ENCODE measurements at regions not wholly inside any gene's neighbourhood (a gene's known extent, or its start where the extent isn't known, plus 50 kb on each side); places are given as distances from the start of the nearest gene placed in this dataset.

DNA sequence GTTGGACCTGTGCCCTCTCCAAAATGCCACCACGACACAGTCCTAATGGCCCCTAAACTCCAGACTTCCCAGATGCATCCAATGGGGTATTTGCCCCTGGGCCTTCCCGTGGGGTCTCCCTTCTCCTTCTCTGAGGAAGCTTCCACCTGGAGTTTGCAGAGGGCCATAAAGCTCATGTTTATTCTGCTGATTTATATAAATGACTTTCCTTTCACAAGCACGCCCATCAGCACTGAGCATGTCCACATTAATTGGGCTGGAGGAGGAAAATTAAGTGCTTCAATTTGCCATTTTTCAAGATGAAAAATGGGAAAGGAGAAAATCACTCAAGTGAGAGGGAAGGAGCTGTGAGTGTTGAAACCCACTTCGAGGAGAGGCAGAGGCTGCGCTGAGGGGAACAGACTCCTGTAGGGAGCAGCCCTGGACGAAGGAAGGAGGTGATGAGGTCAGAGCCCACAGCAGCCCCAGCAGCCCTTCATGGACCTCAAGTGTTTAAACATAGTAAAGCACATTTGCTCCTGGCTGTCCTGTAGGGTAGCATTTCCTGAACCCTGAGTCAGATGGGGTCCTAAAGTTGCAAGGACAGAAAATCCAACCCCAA is 434.9 kb upstream of the SULF2 start:
- DNase-seq (no peak), FAIRE-seq (no peak)
- no peaks in the 10 kb centered on the region for H3K4me1 ChIP-seq (ENCODE audit: control insufficient read depth in 2 of 3, insufficient read depth in 2 of 3, low read depth in 1 of 3, low read length in 3 of 3)
- TF ChIP-seq, protein P1, sequence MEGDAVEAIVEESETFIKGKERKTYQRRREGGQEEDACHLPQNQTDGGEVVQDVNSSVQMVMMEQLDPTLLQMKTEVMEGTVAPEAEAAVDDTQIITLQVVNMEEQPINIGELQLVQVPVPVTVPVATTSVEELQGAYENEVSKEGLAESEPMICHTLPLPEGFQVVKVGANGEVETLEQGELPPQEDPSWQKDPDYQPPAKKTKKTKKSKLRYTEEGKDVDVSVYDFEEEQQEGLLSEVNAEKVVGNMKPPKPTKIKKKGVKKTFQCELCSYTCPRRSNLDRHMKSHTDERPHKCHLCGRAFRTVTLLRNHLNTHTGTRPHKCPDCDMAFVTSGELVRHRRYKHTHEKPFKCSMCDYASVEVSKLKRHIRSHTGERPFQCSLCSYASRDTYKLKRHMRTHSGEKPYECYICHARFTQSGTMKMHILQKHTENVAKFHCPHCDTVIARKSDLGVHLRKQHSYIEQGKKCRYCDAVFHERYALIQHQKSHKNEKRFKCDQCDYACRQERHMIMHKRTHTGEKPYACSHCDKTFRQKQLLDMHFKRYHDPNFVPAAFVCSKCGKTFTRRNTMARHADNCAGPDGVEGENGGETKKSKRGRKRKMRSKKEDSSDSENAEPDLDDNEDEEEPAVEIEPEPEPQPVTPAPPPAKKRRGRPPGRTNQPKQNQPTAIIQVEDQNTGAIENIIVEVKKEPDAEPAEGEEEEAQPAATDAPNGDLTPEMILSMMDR (IDR thresholded peaks at IDR 0.05; ENCODE audit: borderline replicate concordance, extremely low read depth, insufficient read depth): no peak
- no peaks in the 10 kb centered on the region for H3K36me3 ChIP-seq (ENCODE audit: control insufficient read depth in 2 of 3, insufficient read depth in 3 of 3, low read length in 3 of 3)
- no peaks in the 10 kb centered on the region for H3K27me3 ChIP-seq (ENCODE audit: control insufficient read depth, insufficient read depth, low read length)
- H3K9me3 ChIP-seq (ENCODE audit: control insufficient read depth in 2 of 3, insufficient read depth in 1 of 3, low read length in 3 of 3): no peaks in the 10 kb centered on the region
- H3K4me3 ChIP-seq (ENCODE audit: low read length in 3 of 3): no peak overlapping the region
- H3K27ac ChIP-seq (ENCODE audit: low read depth in 2 of 2, low read length in 2 of 2): no peak overlapping the region
- intact Hi-C loops (cut with DNase I): no loop called here
- no peak overlapping the region for H3K9ac ChIP-seq (ENCODE audit: low read length in 3 of 3)

DNA sequence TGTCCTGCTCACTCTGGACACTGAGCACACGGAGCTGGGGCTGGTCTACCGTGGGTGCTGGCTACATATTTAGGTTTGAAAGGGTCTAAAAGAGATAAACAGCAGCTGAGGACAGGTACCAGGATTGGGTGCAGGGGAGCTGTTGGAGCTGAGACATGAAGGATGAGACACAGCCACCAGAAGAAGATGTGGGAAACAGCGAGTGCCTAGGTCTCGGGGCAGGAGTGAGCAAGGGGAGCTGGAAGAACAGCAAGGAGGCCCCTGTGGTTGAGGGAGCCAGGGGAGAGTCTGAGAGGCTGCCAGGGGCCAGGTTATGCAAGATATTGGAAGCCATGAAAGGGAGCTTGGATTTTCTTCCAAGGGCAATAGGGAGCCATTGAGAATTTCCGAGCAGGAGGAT is 434.0 kb upstream of the SULF2 start:
- H3K27ac ChIP-seq (ENCODE audit: low read depth in 2 of 2, low read length in 2 of 2): no peak overlapping the region
- H3K4me1 ChIP-seq (ENCODE audit: control insufficient read depth in 2 of 3, insufficient read depth in 2 of 3, low read depth in 1 of 3, low read length in 3 of 3): no peaks in the 10 kb centered on the region
- TF ChIP-seq, protein P1 (IDR thresholded peaks at IDR 0.05; ENCODE audit: borderline replicate concordance, extremely low read depth, insufficient read depth): no peak
- H3K9ac ChIP-seq (ENCODE audit: low read length in 3 of 3): no peak overlapping the region
- H3K9me3 ChIP-seq (ENCODE audit: control insufficient read depth in 2 of 3, insufficient read depth in 1 of 3, low read length in 3 of 3): no peaks in the 10 kb centered on the region
- H3K27me3 ChIP-seq (ENCODE audit: control insufficient read depth, insufficient read depth, low read length): no peaks in the 10 kb centered on the region
- FAIRE-seq: no peak
- H3K36me3 ChIP-seq (ENCODE audit: control insufficient read depth in 2 of 3, insufficient read depth in 3 of 3, low read length in 3 of 3): no peaks in the 10 kb centered on the region
- no peak overlapping the region for H3K4me3 ChIP-seq (ENCODE audit: low read length in 3 of 3)
- intact Hi-C loops (cut with DNase I): no loop called here
- DNase-seq: no peak

DNA sequence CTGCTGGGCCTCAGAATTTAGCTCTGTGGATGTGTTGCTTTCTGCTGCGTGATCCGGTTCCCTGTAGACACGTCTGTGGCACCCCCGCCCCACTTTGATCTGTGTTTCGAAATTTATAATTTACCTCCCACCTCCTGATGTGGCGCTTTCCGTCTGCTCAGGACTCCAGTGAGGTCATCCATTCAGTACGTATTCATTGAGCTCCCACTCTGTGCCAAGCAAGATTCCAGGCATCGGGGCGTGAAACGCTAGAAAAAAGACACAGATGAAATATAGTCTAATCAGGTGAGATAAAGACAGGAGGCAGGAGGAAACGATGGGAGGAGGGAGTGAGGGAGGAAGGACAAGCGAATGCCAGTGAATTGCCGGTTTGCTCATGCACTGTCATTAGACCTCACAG is 431.9 kb upstream of the SULF2 start:
- no peak overlapping the region for H3K27ac ChIP-seq (ENCODE audit: low read depth in 2 of 2, low read length in 2 of 2)
- no peak overlapping the region for H3K9ac ChIP-seq (ENCODE audit: low read length in 3 of 3)
- no peak overlapping the region for H3K4me3 ChIP-seq (ENCODE audit: low read length in 3 of 3)
- no peaks in the 10 kb centered on the region for H3K4me1 ChIP-seq (ENCODE audit: control insufficient read depth in 2 of 3, insufficient read depth in 2 of 3, low read depth in 1 of 3, low read length in 3 of 3)
- peak in 3 of 5 donors; percentile 54 to 75 (median 67) for DNase-seq
- H3K9me3 ChIP-seq (ENCODE audit: control insufficient read depth in 2 of 3, insufficient read depth in 1 of 3, low read length in 3 of 3): no peaks in the 10 kb centered on the region
- intact Hi-C loops (cut with DNase I): no loop called here
- TF ChIP-seq, protein P1 (IDR thresholded peaks at IDR 0.05; ENCODE audit: borderline replicate concordance, extremely low read depth, insufficient read depth): no peak
- no peaks in the 10 kb centered on the region for H3K27me3 ChIP-seq (ENCODE audit: control insufficient read depth, insufficient read depth, low read length)
- no peak for FAIRE-seq
- no peaks in the 10 kb centered on the region for H3K36me3 ChIP-seq (ENCODE audit: control insufficient read depth in 2 of 3, insufficient read depth in 3 of 3, low read length in 3 of 3)

DNA sequence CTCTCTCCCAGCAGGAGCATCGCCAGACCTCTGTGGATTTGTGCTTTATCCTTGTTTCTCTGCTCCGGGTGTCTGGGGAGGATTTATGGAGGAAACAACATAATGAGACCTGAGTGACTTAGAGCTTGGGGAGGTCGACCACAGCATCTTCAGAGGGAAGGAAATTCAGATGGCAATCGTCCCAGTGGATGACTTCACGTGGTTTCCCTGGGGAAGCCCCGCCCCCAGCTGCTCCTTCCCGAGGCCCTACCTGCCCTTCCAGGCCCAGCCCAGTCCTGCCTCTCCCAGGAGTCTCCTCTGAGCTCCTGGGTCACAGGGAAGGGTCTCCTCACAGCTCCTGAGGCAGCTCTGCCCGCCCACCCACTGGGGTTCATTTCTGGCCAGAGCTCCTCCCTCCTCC is 430.3 kb upstream of the SULF2 start:
- no peak overlapping the region for H3K27ac ChIP-seq (ENCODE audit: low read depth in 2 of 2, low read length in 2 of 2)
- TF ChIP-seq, protein P1 (IDR thresholded peaks at IDR 0.05; ENCODE audit: borderline replicate concordance, extremely low read depth, insufficient read depth): no peak
- H3K9me3 ChIP-seq (ENCODE audit: control insufficient read depth in 2 of 3, insufficient read depth in 1 of 3, low read length in 3 of 3): no peaks in the 10 kb centered on the region
- no peak overlapping the region for H3K4me3 ChIP-seq (ENCODE audit: low read length in 3 of 3)
- no peaks in the 10 kb centered on the region for H3K27me3 ChIP-seq (ENCODE audit: control insufficient read depth, insufficient read depth, low read length)
- DNase-seq: peak in 1 of 5 donors; percentile 34
- intact Hi-C loops (cut with DNase I): no loop called here
- no peak overlapping the region for H3K9ac ChIP-seq (ENCODE audit: low read length in 3 of 3)
- no peak for FAIRE-seq
- no peaks in the 10 kb centered on the region for H3K4me1 ChIP-seq (ENCODE audit: control insufficient read depth in 2 of 3, insufficient read depth in 2 of 3, low read depth in 1 of 3, low read length in 3 of 3)
- H3K36me3 ChIP-seq (ENCODE audit: control insufficient read depth in 2 of 3, insufficient read depth in 3 of 3, low read length in 3 of 3): no peaks in the 10 kb centered on the region
